Glutamatergic neuron (in vitro differentiated cells): ENCODE measurements at regions not wholly inside any gene's neighbourhood (a gene's known extent, or its start where the extent isn't known, plus 50 kb on each side); places are given as distances from the start of the nearest gene placed in this dataset.
A peak's percentile ranks its signal among the peaks of the same experiment; 100 is the strongest.

Experiments used
- DNase-seq: peaks from one replicate; pipeline ENCODE4 v3.0.0; 2022
- H3K27ac Mint-ChIP-seq: one replicate; pipeline ENCODE4 v1.8.0; 2020; ENCODE audit warnings: mild to moderate bottlenecking, mixed read lengths, inconsistent platforms; ENCODE audit not compliant: unreplicated experiment
- H3K27me3 Mint-ChIP-seq: one replicate; pipeline ENCODE4 v1.8.0; 2020; ENCODE audit warnings: mild to moderate bottlenecking, moderate library complexity, mixed read lengths, inconsistent platforms; ENCODE audit not compliant: unreplicated experiment
- H3K36me3 Mint-ChIP-seq: one replicate; pipeline ENCODE4 v1.8.0; 2020; ENCODE audit warnings: mild to moderate bottlenecking, mixed read lengths, inconsistent platforms; ENCODE audit not compliant: unreplicated experiment
- H3K4me1 Mint-ChIP-seq: one replicate; pipeline ENCODE4 v1.8.0; 2020; ENCODE audit warnings: mild to moderate bottlenecking, low read depth, mixed read lengths, inconsistent platforms; ENCODE audit not compliant: unreplicated experiment
- H3K4me3 Mint-ChIP-seq: one replicate; pipeline ENCODE4 v1.8.0; 2020; ENCODE audit warnings: mild to moderate bottlenecking, mixed read lengths, inconsistent platforms; ENCODE audit not compliant: unreplicated experiment
- H3K9me3 Mint-ChIP-seq: one replicate; pipeline ENCODE4 v1.8.0; 2020; ENCODE audit warnings: mild to moderate bottlenecking, moderate library complexity, mixed read lengths, inconsistent platforms; ENCODE audit not compliant: unreplicated experiment
- CTCF ChIP-seq: fragments of 200-600 bp; sonication (generic); IDR thresholded peaks from one replicate; pipeline ENCODE4 v1.5.0; 2021; ENCODE audit not compliant: partially characterized antibody, unreplicated experiment

- no peaks in the 10 kb centered on the region for H3K4me1 Mint-ChIP-seq
- TF ChIP-seq CTCF: no peak
- H3K36me3 Mint-ChIP-seq: no peaks in the 10 kb centered on the region
- no peak overlapping the region for H3K27ac Mint-ChIP-seq
- H3K9me3 Mint-ChIP-seq: no peaks in the 10 kb centered on the region
- H3K27me3 Mint-ChIP-seq: no peaks in the 10 kb centered on the region
- no peak overlapping the region for H3K4me3 Mint-ChIP-seq
- DNase-seq: no peak
Measured at GRCh38 chr9:11506980-11507379, 894.2 kb upstream of the PTPRD start.

- Mint-ChIP-seq H3K27ac (no peak overlapping the region), H3K27me3 (no peaks in the 10 kb centered on the region), H3K36me3 (no peaks in the 10 kb centered on the region), H3K4me1 (no peaks in the 10 kb centered on the region), H3K4me3 (no peak overlapping the region), H3K9me3 (peaks cover 2% of the 10 kb centered on the region)
- DNase-seq: no peak
- TF ChIP-seq CTCF: no peak
Measured at GRCh38 chr9:11537566-11537965, 924.8 kb upstream of the PTPRD start.

GRCh38 chr9:11542781-11543180, 930.0 kb upstream of the PTPRD start:
- no peak for DNase-seq
- Mint-ChIP-seq H3K27ac (no peak overlapping the region), H3K4me3 (no peak overlapping the region), H3K36me3 (no peaks in the 10 kb centered on the region), H3K4me1 (peaks cover 19% of the 10 kb centered on the region), H3K27me3 (no peaks in the 10 kb centered on the region), H3K9me3 (peaks cover 5% of the 10 kb centered on the region)
- TF ChIP-seq CTCF: no peak

- peak overlapping the region; percentile 79 for H3K27ac Mint-ChIP-seq
- H3K9me3 Mint-ChIP-seq: peaks cover 5% of the 10 kb centered on the region
- peaks cover 19% of the 10 kb centered on the region for H3K4me1 Mint-ChIP-seq
- H3K27me3 Mint-ChIP-seq: no peaks in the 10 kb centered on the region
- H3K4me3 Mint-ChIP-seq: no peak overlapping the region
- TF ChIP-seq CTCF: no peak
- no peaks in the 10 kb centered on the region for H3K36me3 Mint-ChIP-seq
- no peak for DNase-seq
Measured at GRCh38 chr9:11546231-11546630, 933.4 kb upstream of the PTPRD start.

- DNase-seq: no peak
- H3K27me3 Mint-ChIP-seq: no peaks in the 10 kb centered on the region
- peaks cover 29% of the 10 kb centered on the region for H3K4me1 Mint-ChIP-seq
- no peak overlapping the region for H3K27ac Mint-ChIP-seq
- H3K36me3 Mint-ChIP-seq: no peaks in the 10 kb centered on the region
- peaks cover 5% of the 10 kb centered on the region for H3K9me3 Mint-ChIP-seq
- TF ChIP-seq CTCF: no peak
- no peak overlapping the region for H3K4me3 Mint-ChIP-seq
Measured at GRCh38 chr9:11549311-11549794, 936.6 kb upstream of the PTPRD start.
